CD14-positive monocyte (primary cell): ENCODE measurements at regions not wholly inside any gene's neighbourhood (a gene's known extent, or its start where the extent isn't known, plus 50 kb on each side); places are given as distances from the start of the nearest gene placed in this dataset.

Experiments
- DNase-seq, 3 donors: peaks; one replicate each; pipeline ENCODE4 v3.0.0-alpha.2; 2011 to 2022
- H2AFZ ChIP-seq: 2 replicates; pipeline ENCODE4 v1.6.0; 2012; ENCODE audit warnings: mild to moderate bottlenecking, low read depth, low read length, inconsistent platforms; ENCODE audit not compliant: insufficient read depth, poor library complexity, severe bottlenecking
- H3K27ac ChIP-seq, 2 donors: 1 replicate in 1 of 2; 2 replicates in 1 of 2; pipeline ENCODE4 v1.5.1; 2012 to 2013; ENCODE audit warnings: low read length in 2 of 2, control low read depth in 1 of 2, inconsistent platforms in 1 of 2, low read depth in 1 of 2, mild to moderate bottlenecking in 1 of 2
- H3K27me3 ChIP-seq, 2 donors: one replicate each; pipeline versions ENCODE4 v1.6.0 to v1.6.1; 2011 to 2013; ENCODE audit warnings: low read length in 2 of 2; ENCODE audit not compliant: control insufficient read depth in 2 of 2, insufficient read depth in 2 of 2
- H3K36me3 ChIP-seq, 2 donors: replicated peaks in 1 of 2; 1 replicate in 1 of 2; 2 replicates in 1 of 2; pipeline versions ENCODE4 v1.5.1 to v1.6.1; 2012 to 2013; ENCODE audit warnings: low read length in 2 of 2, control low read depth in 1 of 2, inconsistent platforms in 1 of 2, mild to moderate bottlenecking in 1 of 2; ENCODE audit not compliant: insufficient read depth in 2 of 2, control insufficient read depth in 1 of 2
- H3K4me1 ChIP-seq, 2 donors: 1 replicate in 1 of 2; 2 replicates in 1 of 2; pipeline versions ENCODE4 v1.5.1 to v1.6.1; 2012 to 2013; ENCODE audit warnings: low read length in 2 of 2, control low read depth in 1 of 2, inconsistent platforms in 1 of 2, mild to moderate bottlenecking in 1 of 2, moderate library complexity in 1 of 2; ENCODE audit not compliant: insufficient read depth in 2 of 2, control insufficient read depth in 1 of 2
- H3K4me2 ChIP-seq: replicated peaks from 2 replicates; pipeline ENCODE3; 2012; ENCODE audit warnings: low read length, moderate library complexity, mild to moderate bottlenecking; ENCODE audit not compliant: poor library complexity, severe bottlenecking; ENCODE audit errors: extremely low read depth
- H3K4me3 ChIP-seq, 3 experiments: fragments of 200-600 bp in 1 of 3; sonication (generic) in 1 of 3; replicated peaks in 1 of 3; 1 replicate in 2 of 3; 2 replicates in 1 of 3; pipeline ENCODE4 v1.5.1; 2011 to 2013; ENCODE audit warnings: low read length in 3 of 3, mild to moderate bottlenecking in 3 of 3, control low read depth in 2 of 3, low read depth in 2 of 3, inconsistent platforms in 1 of 3, moderate library complexity in 1 of 3
- H3K79me2 ChIP-seq: 2 replicates; pipeline ENCODE4 v1.6.0; 2012; ENCODE audit warnings: mild to moderate bottlenecking, control low read depth, inconsistent platforms, low read length, moderate library complexity; ENCODE audit not compliant: insufficient read depth
- H3K9ac ChIP-seq: 2 replicates; pipeline ENCODE4 v1.6.0; 2017; ENCODE audit warnings: low read length, mild to moderate bottlenecking; ENCODE audit not compliant: insufficient read depth, poor library complexity, severe bottlenecking
- H3K9me3 ChIP-seq, 2 donors: replicated peaks in 1 of 2; 1 replicate in 1 of 2; 2 replicates in 1 of 2; pipeline versions ENCODE4 v1.5.1 to v1.6.1; 2012 to 2013; ENCODE audit warnings: low read length in 2 of 2, control low read depth in 1 of 2; ENCODE audit not compliant: control insufficient read depth in 1 of 2, insufficient read depth in 1 of 2
- H4K20me1 ChIP-seq: 2 replicates; pipeline ENCODE4 v1.6.0; 2012; ENCODE audit warnings: mild to moderate bottlenecking, low read length, control low read depth, moderate library complexity; ENCODE audit not compliant: insufficient read depth
- H3K27ac Mint-ChIP-seq, 7 donors: one replicate each; pipeline ENCODE4 v1.8.0; 2020; ENCODE audit warnings: mild to moderate bottlenecking in 7 of 7, mixed read lengths in 7 of 7, moderate library complexity in 6 of 7, inconsistent platforms in 2 of 7
- H3K27me3 Mint-ChIP-seq, 3 donors: one replicate each; pipeline ENCODE4 v1.8.0; 2021 to 2022; ENCODE audit warnings: low read depth in 3 of 3, mild to moderate bottlenecking in 3 of 3, mixed read lengths in 3 of 3, moderate library complexity in 3 of 3, inconsistent platforms in 1 of 3
- H3K36me3 Mint-ChIP-seq, 2 donors: one replicate each; pipeline ENCODE4 v1.8.0; 2020; ENCODE audit warnings: mixed read lengths in 2 of 2, inconsistent platforms in 1 of 2, mild to moderate bottlenecking in 1 of 2
- H3K4me1 Mint-ChIP-seq: one replicate; pipeline ENCODE4 v1.8.0; 2020; ENCODE audit warnings: mild to moderate bottlenecking, mixed read lengths
- H3K4me3 Mint-ChIP-seq, 2 donors: one replicate each; pipeline ENCODE4 v1.8.0; 2020; ENCODE audit warnings: mild to moderate bottlenecking in 2 of 2, mixed read lengths in 2 of 2, moderate library complexity in 1 of 2
- H3K9me3 Mint-ChIP-seq, 7 donors: one replicate each; pipeline ENCODE4 v1.8.0; 2020 to 2022; ENCODE audit warnings: mixed read lengths in 7 of 7, mild to moderate bottlenecking in 6 of 7, moderate library complexity in 6 of 7, inconsistent platforms in 2 of 7
- CTCF ChIP-seq: fragments of 200-600 bp; IDR thresholded peaks from one replicate; pipeline ENCODE4 v1.8.0; 2022; ENCODE audit warnings: antibody characterized with exemption, mild to moderate bottlenecking
- WGBS: methylation state at CpG from one replicate; pipeline ENCODE4 v1.1.5; 2013; ENCODE audit warnings: missing lambda C conversion rate; ENCODE audit not compliant: insufficient coverage; 5-methylcytosine and 5-hydroxymethylcytosine counted together
- intact Hi-C, 2 donors: fragments of 100-400 bp; cut with micrococcal nuclease; formaldehyde crosslinking; loops; one replicate each; pipeline versions ENCODE4 v1.15.0 to v1.15.1; 2023

- WGBS = 86% methylated on average over 2 of the region's 2 CpGs
- Histone ChIP-seq H3K9ac (no peak overlapping the region), H3K79me2 (no peaks in the 10 kb centered on the region), H3K36me3 (no peaks in the 10 kb centered on the region), H4K20me1 (peaks cover 27% of the 10 kb centered on the region), H3K27me3 (no peaks in the 10 kb centered on the region), H3K4me3 (no peak overlapping the region), H2AFZ (no peak overlapping the region), H3K27ac (no peak overlapping the region), H3K9me3 (no peaks in the 10 kb centered on the region), H3K4me1 (no peaks in the 10 kb centered on the region), H3K4me2 (no peak overlapping the region)
- intact Hi-C loops = no loop called here
- peaks cover 0 to 5% of the 10 kb centered on the region in 2 donors for H3K36me3 Mint-ChIP-seq
- H3K4me3 Mint-ChIP-seq = no peak overlapping the region
- H3K4me1 Mint-ChIP-seq = peaks cover 2% of the 10 kb centered on the region
- no peak for TF ChIP-seq CTCF
- peaks cover 0 to 2% (median under 1%) of the 10 kb centered on the region in 3 donors for H3K27me3 Mint-ChIP-seq
- no peak for DNase-seq
- peaks cover 0 to 1% (median 0%) of the 10 kb centered on the region in 7 donors for H3K9me3 Mint-ChIP-seq
- no peak overlapping the region for H3K27ac Mint-ChIP-seq
These were observed 54.9 kb upstream of the TULP4 start for GRCh38 chr6:158257425-158257759.

- Histone ChIP-seq H3K4me2 (no peak overlapping the region), H3K4me3 (no peak overlapping the region), H3K36me3 (no peaks in the 10 kb centered on the region), H3K4me1 (no peaks in the 10 kb centered on the region), H3K9me3 (no peaks in the 10 kb centered on the region), H3K9ac (no peak overlapping the region), H3K79me2 (no peaks in the 10 kb centered on the region), H2AFZ (no peak overlapping the region), H3K27ac (no peak overlapping the region), H3K27me3 (no peaks in the 10 kb centered on the region), H4K20me1 (peaks cover 27% of the 10 kb centered on the region)
- H3K4me1 Mint-ChIP-seq = peaks cover 2% of the 10 kb centered on the region
- no peak overlapping the region for H3K4me3 Mint-ChIP-seq
- 77% methylated on average over 2 of the region's 6 CpGs for WGBS
- no peak for DNase-seq
- peaks cover 0 to 3% of the 10 kb centered on the region in 2 donors for H3K36me3 Mint-ChIP-seq
- no peak for TF ChIP-seq CTCF
- H3K9me3 Mint-ChIP-seq = peaks cover 0 to 1% (median 0%) of the 10 kb centered on the region in 7 donors
- peaks cover 0 to 4% (median 2%) of the 10 kb centered on the region in 3 donors for H3K27me3 Mint-ChIP-seq
- intact Hi-C loops = no loop called here
- H3K27ac Mint-ChIP-seq = no peak overlapping the region
These were observed 54.5 kb upstream of the TULP4 start for GRCh38 chr6:158257781-158258180.
